HG03558 (cell line): ENCODE measurements at regions not wholly inside any gene's neighbourhood (a gene's known extent, or its start where the extent isn't known, plus 50 kb on each side); places are given as distances from the start of the nearest gene placed in this dataset.
"Not testable (repeated sequence)": the region's sequence is repeated elsewhere in the genome, so short reads cannot be mapped to it uniquely, and the experiment has no call there.

Experiments
- ATAC-seq: cut with Tn5 transposase; IDR thresholded peaks from one replicate; pipeline ENCODE4 v1.9.1; 2021; ENCODE audit warnings: moderate number of reproducible peaks; ENCODE audit not compliant: unreplicated experiment; ENCODE audit errors: extremely low read depth

DNA sequence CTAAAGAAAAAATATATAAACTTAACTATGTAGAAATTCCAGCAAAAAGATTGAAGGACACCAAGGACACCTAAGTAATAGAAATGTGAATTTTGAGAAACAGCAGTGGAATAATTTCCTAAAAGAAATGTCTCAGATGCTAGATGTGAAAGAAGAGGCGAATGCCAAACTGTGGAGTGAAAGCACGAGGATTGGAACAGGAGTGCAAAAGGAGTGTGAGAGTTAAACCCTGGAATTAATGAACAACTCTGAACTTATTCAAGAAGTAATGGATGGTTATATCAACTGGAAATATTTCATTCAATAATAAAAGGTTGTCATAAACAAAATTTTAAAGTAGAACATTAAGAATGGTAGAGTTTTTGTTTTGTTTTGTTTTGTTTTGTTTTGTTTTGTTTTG, 78.5 kb upstream of the SGIP1 start:
- ATAC-seq = no peak

DNA sequence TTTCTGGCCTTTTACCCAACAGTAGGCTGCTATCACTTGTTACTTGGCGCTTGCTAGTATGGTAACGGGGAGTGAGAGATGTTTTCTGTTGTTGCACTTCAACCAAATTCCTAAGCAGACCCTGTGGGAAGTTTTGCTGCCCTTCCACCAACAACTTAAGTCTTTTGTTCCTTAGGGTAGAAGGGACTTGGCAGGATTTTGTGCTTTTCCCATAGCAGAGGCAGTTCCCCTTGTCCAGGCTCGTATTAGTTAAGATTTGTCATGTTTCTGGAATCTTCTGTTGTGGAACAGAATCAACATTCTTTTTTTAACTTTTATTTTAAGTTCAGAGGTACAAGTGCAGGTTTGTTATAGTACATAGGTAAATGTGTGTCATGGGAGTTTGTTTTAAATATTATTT, 73.2 kb upstream of the SGIP1 start:
- no peak for ATAC-seq

DNA sequence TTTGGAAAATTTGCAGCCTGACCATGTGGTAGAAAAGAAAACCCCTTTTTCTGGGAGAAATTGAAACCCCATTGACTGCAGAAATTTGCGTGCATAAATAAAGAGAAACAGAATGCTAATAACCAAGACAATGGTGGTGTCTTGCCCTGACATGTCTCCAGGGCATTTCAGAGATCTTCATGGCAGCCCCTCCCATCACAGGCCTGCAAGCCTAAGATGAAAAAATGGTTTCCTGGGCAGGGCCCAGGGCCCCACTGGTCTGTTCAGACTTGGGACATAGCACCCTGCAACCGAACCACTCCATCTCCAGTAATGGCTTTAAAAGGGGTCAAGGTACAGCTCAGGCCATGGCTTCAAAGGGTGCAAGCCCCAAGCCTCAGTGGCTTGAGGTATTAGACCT, 71.6 kb upstream of the SGIP1 start:
- ATAC-seq = no peak

DNA sequence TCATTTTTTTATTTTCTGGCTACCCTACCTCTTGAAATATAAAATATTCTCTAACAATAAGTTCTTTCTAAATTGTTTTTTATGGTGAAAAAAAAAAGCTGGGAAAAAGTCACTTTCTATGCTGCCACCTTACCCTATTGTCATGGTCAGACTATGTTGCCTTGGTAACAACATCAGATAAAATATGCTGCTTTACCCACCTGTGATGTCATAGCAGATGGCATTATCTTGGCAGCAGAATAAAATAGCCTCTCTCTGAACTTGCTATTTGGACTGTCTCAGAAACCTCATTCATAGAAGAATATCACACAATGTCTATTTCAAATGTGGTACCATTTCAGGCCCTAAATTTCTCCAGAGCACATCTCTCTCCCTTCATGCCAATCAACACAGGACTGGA, 69.6 kb upstream of the SGIP1 start:
- no peak for ATAC-seq

DNA sequence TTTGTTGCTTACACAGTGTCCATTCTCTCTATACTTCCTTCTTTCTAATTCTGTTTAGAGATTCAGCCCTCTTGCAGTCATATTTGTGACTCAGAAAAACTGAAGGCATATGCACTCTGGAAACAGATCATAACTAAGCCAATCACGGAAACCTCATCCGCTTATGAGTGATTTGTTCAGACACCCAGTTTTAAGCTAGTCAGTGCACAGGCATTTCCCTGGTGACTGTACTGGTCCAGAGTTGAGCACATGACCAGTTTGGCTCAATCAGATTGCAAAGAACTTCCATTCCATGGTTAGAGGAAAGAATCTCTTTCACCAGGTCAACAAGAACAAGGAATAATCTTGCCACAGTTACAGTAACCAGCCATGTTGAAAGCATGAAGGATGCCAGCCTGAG, 69.2 kb upstream of the SGIP1 start:
- ATAC-seq = no peak

DNA sequence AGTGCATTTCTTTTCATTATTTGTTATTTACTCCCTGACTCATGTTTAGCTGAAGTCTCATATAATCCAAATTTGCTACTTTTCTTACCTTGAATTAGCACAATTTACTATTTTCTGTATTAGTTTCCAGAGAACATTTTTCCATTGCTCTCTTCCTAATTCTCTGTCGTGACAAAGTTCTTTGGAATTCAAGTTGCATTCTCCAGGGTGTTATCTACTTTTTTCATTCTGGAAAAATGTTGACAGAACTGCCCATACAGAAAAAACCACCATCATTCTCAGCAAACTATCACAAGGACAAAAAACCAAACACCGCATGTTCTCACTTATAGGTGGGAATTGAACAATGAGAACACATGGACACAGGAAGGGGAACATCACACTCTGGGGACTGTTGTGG, 67.3 kb upstream of the SGIP1 start:
- not testable (repeated sequence) for ATAC-seq

DNA sequence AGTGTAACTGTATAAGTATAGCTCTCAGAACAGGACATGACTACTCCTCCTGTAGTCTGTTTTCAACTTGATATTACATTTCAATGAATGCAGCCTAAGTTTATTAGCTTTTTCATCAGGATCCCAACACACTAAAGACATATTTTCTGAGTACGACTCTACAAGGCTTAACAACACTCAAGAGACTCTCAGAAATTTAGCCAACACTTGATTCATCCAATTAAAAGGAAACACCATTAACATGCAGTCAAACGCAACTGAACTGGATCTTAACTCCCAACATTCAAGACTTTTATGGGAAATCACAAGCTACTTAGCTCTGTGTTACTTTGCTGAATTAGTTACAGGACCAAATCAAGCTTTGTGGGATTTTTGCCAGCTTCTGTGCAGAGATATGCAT, 65.2 kb upstream of the SGIP1 start:
- no peak for ATAC-seq

DNA sequence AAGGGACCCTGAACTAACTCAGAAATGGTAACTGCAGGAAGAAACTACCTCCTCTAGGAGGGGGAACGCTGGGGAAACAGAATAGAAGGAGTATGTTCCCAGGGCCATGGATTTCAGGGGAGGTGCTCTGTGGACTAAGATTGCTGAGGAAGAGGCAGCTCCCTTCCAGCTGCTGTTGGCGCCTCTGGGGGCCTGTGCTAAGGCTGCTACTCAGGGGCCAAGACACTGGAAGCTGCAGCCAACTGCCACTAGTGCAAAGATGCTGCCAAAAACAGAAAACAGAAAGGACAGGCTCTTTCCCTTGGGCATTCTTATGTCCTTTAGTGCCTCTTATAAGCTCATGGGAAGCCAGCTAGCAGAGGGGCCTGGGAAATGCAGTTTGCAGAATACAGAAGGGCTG, 58.0 kb upstream of the SGIP1 start:
- ATAC-seq = no peak

DNA sequence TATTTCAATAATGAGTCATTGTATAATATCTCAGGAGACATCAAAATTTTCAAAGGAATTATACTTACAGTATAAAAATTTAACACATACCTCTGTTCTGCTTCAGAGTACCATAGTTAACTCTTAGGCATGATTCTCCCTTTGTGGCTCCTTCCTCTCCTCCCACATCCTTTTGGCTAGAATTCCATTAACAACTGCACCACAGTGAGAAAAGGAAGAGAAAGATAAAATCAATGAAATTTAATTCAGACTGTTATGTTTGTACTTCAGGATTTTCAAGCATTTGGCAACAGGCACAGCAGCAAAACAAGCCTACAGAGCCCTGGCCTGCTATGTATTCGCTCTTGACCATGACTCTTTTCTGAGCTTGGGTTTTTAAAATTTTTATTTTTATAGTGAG, 57.2 kb upstream of the SGIP1 start:
- no peak for ATAC-seq

DNA sequence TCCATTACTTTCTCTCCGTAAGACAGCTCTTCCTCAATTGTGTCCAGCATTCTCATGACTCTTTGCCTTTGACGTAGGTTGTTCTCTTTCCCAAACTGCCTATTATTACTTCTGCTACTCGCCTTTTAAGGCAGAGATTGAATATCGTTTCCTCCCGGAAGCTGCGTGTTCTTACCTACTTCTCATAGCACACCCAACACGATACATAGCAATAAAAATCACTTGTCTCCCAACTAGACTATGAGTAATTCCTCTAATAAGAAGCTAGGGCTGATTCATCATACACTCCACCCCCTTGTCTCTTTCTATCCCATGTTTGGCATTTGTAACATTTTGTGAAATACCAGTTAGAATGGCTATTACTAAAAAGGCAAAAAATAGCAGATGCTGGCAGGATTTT, 55.8 kb upstream of the SGIP1 start:
- no peak for ATAC-seq

DNA sequence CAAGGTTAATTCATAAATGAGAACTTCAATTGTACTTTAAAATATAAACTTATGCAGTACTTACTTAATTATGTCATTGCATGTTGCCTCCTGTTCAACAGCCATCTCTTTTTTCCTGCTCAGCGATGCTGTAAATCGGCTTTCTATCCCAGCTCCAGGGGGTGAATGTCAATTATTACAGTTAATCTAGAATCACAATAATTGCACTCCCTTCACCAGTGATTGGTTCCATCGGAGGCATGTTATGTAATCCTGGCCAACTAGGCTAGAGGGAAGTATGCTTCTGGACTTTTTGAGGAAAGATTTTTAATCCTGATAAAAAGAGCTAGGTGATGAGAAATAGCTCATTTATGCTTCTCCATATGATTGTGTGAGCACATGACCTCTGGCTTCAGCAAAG, 53.8 kb upstream of the SGIP1 start:
- ATAC-seq = no peak

DNA sequence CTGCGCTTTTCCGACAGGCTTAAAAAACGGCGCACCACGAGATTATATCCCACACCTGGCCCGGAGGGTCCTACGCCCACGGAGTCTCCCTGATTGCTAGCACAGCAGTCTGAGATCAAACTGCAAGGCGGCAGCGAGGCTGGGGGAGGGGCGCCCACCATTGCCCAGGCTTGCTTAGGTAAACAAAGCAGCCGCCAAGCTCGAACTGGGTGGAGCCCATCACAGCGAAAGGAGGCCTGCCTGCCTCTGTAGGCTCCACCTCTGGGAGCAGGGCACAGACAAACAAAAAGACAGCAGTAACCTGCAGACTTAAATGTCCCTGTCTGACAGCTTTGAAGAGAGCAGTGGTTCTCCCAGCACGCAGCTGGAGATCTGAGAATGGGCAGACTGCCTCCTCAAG, 52.7 kb upstream of the SGIP1 start:
- not testable (repeated sequence) for ATAC-seq
